ENCODE measurements at regions not wholly inside any gene's neighbourhood (a gene's known extent, or its start where the extent isn't known, plus 50 kb on each side); places are given as distances from the start of the nearest gene placed in this dataset.
A peak's percentile ranks its signal among the peaks of the same experiment; 100 is the strongest.

- Histone ChIP-seq H3K79me2 (ENCODE audit: low read depth) (no peaks in the 10 kb centered on the region), H3K36me3 (no peaks in the 10 kb centered on the region), H2AFZ (replicated peaks) (no peak overlapping the region), H3F3A (ENCODE audit: low read depth) (no peaks in the 10 kb centered on the region), H3K27ac (no peak overlapping the region), H3K9me3 (ENCODE audit: low read depth) (no peaks in the 10 kb centered on the region), H4K20me1 (ENCODE audit: low read depth) (no peaks in the 10 kb centered on the region), H3K9ac (no peak overlapping the region), H3K4me1 (no peaks in the 10 kb centered on the region), H3K4me3 (no peak overlapping the region), H3K27me3 (no peaks in the 10 kb centered on the region), H3K4me2 (no peak overlapping the region)
- H3K9me3 Mint-ChIP-seq: peaks cover 3% of the 10 kb centered on the region
- no peak overlapping the region for H3K27ac Mint-ChIP-seq
- H3K36me3 Mint-ChIP-seq: no peaks in the 10 kb centered on the region
- TF ChIP-seq EZH2phosphoT487 (IDR thresholded peaks at IDR 0.05): no peak
- no peak for TF ChIP-seq CTCF (IDR thresholded peaks at IDR 0.05)
- TF ChIP-seq EZH2 (IDR thresholded peaks at IDR 0.05): no peak
- H3K4me1 Mint-ChIP-seq: peaks cover 19% of the 10 kb centered on the region
- DNase-seq (ENCODE audit: low spot score): no peak
- no peak overlapping the region for H3K4me3 Mint-ChIP-seq
- H3K27me3 Mint-ChIP-seq (ENCODE audit: insufficient read depth, low read depth): peaks cover 5% of the 10 kb centered on the region
Observed at GRCh38 chr15:53416219-53416940, 343.1 kb downstream of the WDR72 start.

GRCh38 chr15:53414167-53414566 is 345.3 kb downstream of the WDR72 start:
- H3K4me1 Mint-ChIP-seq: peaks cover 21% of the 10 kb centered on the region
- H3K36me3 Mint-ChIP-seq: no peaks in the 10 kb centered on the region
- no peak overlapping the region for H3K27ac Mint-ChIP-seq
- no peak for DNase-seq (ENCODE audit: low spot score)
- no peak overlapping the region for H2AFZ ChIP-seq (replicated peaks)
- peaks cover 3% of the 10 kb centered on the region for H3K9me3 Mint-ChIP-seq
- no peaks in the 10 kb centered on the region for H3F3A ChIP-seq (ENCODE audit: low read depth)
- H3K4me2 ChIP-seq: no peak overlapping the region
- H3K4me3 ChIP-seq: no peak overlapping the region
- H3K27me3 Mint-ChIP-seq (ENCODE audit: insufficient read depth, low read depth): peaks cover 4% of the 10 kb centered on the region
- no peaks in the 10 kb centered on the region for H3K27me3 ChIP-seq
- no peak for TF ChIP-seq CTCF (IDR thresholded peaks at IDR 0.05)
- TF ChIP-seq EZH2phosphoT487 (IDR thresholded peaks at IDR 0.05): no peak
- no peak for TF ChIP-seq EZH2 (IDR thresholded peaks at IDR 0.05)
- H3K36me3 ChIP-seq: no peaks in the 10 kb centered on the region
- H4K20me1 ChIP-seq (ENCODE audit: low read depth): no peaks in the 10 kb centered on the region
- no peak overlapping the region for H3K4me3 Mint-ChIP-seq
- H3K79me2 ChIP-seq (ENCODE audit: low read depth): no peaks in the 10 kb centered on the region
- no peaks in the 10 kb centered on the region for H3K9me3 ChIP-seq (ENCODE audit: low read depth)
- H3K9ac ChIP-seq: no peak overlapping the region
- H3K27ac ChIP-seq: no peak overlapping the region
- no peaks in the 10 kb centered on the region for H3K4me1 ChIP-seq

- H3K27ac ChIP-seq: no peak overlapping the region
- H3F3A ChIP-seq (ENCODE audit: low read depth): no peaks in the 10 kb centered on the region
- H3K27me3 ChIP-seq: no peaks in the 10 kb centered on the region
- peaks cover 9% of the 10 kb centered on the region for H3K4me1 ChIP-seq
- H3K4me1 Mint-ChIP-seq: peaks cover 21% of the 10 kb centered on the region
- H3K27ac Mint-ChIP-seq: peak overlapping the region; percentile 3
- DNase-seq (ENCODE audit: low spot score): no peak
- H3K4me3 ChIP-seq: no peak overlapping the region
- H3K36me3 ChIP-seq: no peaks in the 10 kb centered on the region
- H3K4me3 Mint-ChIP-seq: no peak overlapping the region
- no peaks in the 10 kb centered on the region for H3K9me3 ChIP-seq (ENCODE audit: low read depth)
- H2AFZ ChIP-seq (replicated peaks): no peak overlapping the region
- H3K9me3 Mint-ChIP-seq: peaks cover 3% of the 10 kb centered on the region
- no peaks in the 10 kb centered on the region for H3K36me3 Mint-ChIP-seq
- no peaks in the 10 kb centered on the region for H4K20me1 ChIP-seq (ENCODE audit: low read depth)
- H3K79me2 ChIP-seq (ENCODE audit: low read depth): no peaks in the 10 kb centered on the region
- H3K4me2 ChIP-seq: no peak overlapping the region
- H3K9ac ChIP-seq: no peak overlapping the region
- peaks cover 4% of the 10 kb centered on the region for H3K27me3 Mint-ChIP-seq (ENCODE audit: insufficient read depth, low read depth)
- TF ChIP-seq EZH2phosphoT487 (IDR thresholded peaks at IDR 0.05) (no peak), CTCF (IDR thresholded peaks at IDR 0.05) (no peak), EZH2 (IDR thresholded peaks at IDR 0.05) (no peak)
Observed at GRCh38 chr15:53412542-53412941, 346.9 kb downstream of the WDR72 start.
